ENCODE measurements at regions not wholly inside any gene's neighbourhood (a gene's known extent, or its start where the extent isn't known, plus 50 kb on each side); places are given as distances from the start of the nearest gene placed in this dataset.

DNA sequence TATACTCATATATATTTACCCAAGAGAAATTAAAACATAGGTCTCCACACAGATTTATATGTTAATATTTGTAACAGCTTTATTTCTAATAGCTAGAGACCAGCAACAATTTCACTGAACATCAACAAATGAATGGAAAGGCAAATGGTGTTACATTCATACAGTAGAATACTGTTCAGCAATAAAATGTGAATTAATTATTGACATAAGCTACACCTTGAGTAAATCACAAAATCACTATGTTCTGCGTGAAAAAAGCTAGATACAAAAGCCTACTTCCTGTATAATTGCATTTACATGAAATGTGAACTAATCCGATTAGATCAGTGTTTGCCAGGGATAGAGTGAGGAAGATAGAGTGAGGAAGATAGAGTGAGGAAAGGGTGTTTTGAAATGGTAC, 945.7 kb downstream of the SQOR start:
- TF ChIP-seq CTCF (IDR thresholded peaks at IDR 0.05; ENCODE audit: low read depth, low read length): no peak
- TF ChIP-seq POLR2A (IDR thresholded peaks at IDR 0.05; ENCODE audit: extremely low read depth, insufficient read length): no peak
- no peak for TF ChIP-seq MAX (IDR thresholded peaks at IDR 0.05; ENCODE audit: low read depth, low read length)
- TF ChIP-seq MYC (IDR thresholded peaks at IDR 0.05; ENCODE audit: low read depth, low read length): no peak
